IMR-90 (cell line): ENCODE measurements at regions not wholly inside any gene's neighbourhood (a gene's known extent, or its start where the extent isn't known, plus 50 kb on each side); places are given as distances from the start of the nearest gene placed in this dataset.

Experiments used
- ATAC-seq: fragments of 200-7000 bp; cut with Tn5 transposase; 2 replicates; pipeline ENCODE4 v1.9.1; 2020; ENCODE audit warnings: low read depth, mild to moderate bottlenecking, moderate library complexity
- BruUV-seq: library from RNA; stranded (reverse); fragments of 400-500 nt; replicated peaks from 2 replicates; lab custom pipeline; 2021; lab: Mats Ljungman, UMichigan
- CTCF ChIA-PET: fragments of 300-600 bp; formaldehyde crosslinking; extraction: SDS; loops from one replicate; lab custom pipeline; 2021; ENCODE audit warnings: antibody characterized with exemption; lab: Yijun Ruan, JAX
- POLR2A ChIA-PET: fragments of 300-600 bp; sonication (Branson Sonifier 250); formaldehyde crosslinking; loops from one replicate; lab custom pipeline; 2022; ENCODE audit warnings: antibody characterized with exemption; ENCODE audit not compliant: unreplicated experiment; lab: Charles Lee
- DNase-seq: peaks from one replicate; pipeline ENCODE4 v3.0.0; 2013
- H2AFZ ChIP-seq: replicated peaks from 2 replicates; pipeline ENCODE3; 2013; ENCODE audit warnings: low read length, mild to moderate bottlenecking; ENCODE audit not compliant: poor library complexity
- H2AK5ac ChIP-seq: 2 replicates; pipeline ENCODE4 v1.6.1; 2013; ENCODE audit warnings: low read depth, low read length, inconsistent platforms
- H2AK9ac ChIP-seq: replicated peaks from 2 replicates; pipeline ENCODE3; 2013; ENCODE audit warnings: mild to moderate bottlenecking, low read depth, low read length, moderate library complexity; ENCODE audit not compliant: poor library complexity
- H2BK120ac ChIP-seq: 2 replicates; pipeline ENCODE4 v1.6.1; 2013; ENCODE audit warnings: low read depth, low read length, inconsistent platforms
- H2BK15ac ChIP-seq: 3 replicates; pipeline ENCODE4 v1.6.1; 2013; ENCODE audit warnings: low read depth, low read length, inconsistent platforms
- H2BK20ac ChIP-seq: 2 replicates; pipeline ENCODE4 v1.6.1; 2013; ENCODE audit warnings: low read depth, mild to moderate bottlenecking, inconsistent platforms, low read length, moderate library complexity
- H2BK5ac ChIP-seq: 2 replicates; pipeline ENCODE4 v1.6.1; 2013; ENCODE audit warnings: mild to moderate bottlenecking, low read depth, low read length, inconsistent platforms; ENCODE audit not compliant: poor library complexity, severe bottlenecking
- H3K14ac ChIP-seq: replicated peaks from 2 replicates; pipeline ENCODE4 v1.6.1; 2013; ENCODE audit warnings: low read depth, low read length, inconsistent platforms
- H3K18ac ChIP-seq: 2 replicates; pipeline ENCODE4 v1.6.1; 2013; ENCODE audit warnings: low read depth, low read length, control low read depth
- H3K23ac ChIP-seq: 2 replicates; pipeline ENCODE4 v1.6.1; 2013; ENCODE audit warnings: low read depth, low read length, inconsistent platforms
- H3K27ac ChIP-seq: 2 replicates; pipeline ENCODE4 v1.5.1; 2013; ENCODE audit warnings: mild to moderate bottlenecking, control low read depth, low read length; ENCODE audit not compliant: insufficient read depth
- H3K27me3 ChIP-seq: 2 replicates; pipeline ENCODE4 v1.6.1; 2013; ENCODE audit warnings: low read length; ENCODE audit not compliant: control insufficient read depth, insufficient read depth
- H3K36me3 ChIP-seq: 2 replicates; pipeline ENCODE4 v1.6.1; 2013; ENCODE audit warnings: low read length, mixed read lengths; ENCODE audit not compliant: control insufficient read depth, insufficient read depth
- H3K4ac ChIP-seq: 2 replicates; pipeline ENCODE4 v1.6.1; 2013; ENCODE audit warnings: low read depth, low read length, inconsistent platforms
- H3K4me1 ChIP-seq: 2 replicates; pipeline ENCODE4 v1.6.1; 2013; ENCODE audit warnings: low read length, mixed read lengths; ENCODE audit not compliant: control insufficient read depth, insufficient read depth
- H3K4me2 ChIP-seq: 2 replicates; pipeline ENCODE4 v1.6.1; 2013; ENCODE audit warnings: low read depth, mild to moderate bottlenecking, control low read depth, low read length, moderate library complexity
- H3K4me3 ChIP-seq: 2 replicates; pipeline ENCODE4 v1.5.1; 2013; ENCODE audit warnings: low read depth, mild to moderate bottlenecking, control low read depth, low read length, moderate library complexity; ENCODE audit not compliant: insufficient read depth
- H3K56ac ChIP-seq: 2 replicates; pipeline ENCODE4 v1.6.1; 2013; ENCODE audit warnings: low read length, inconsistent platforms; ENCODE audit not compliant: insufficient read depth; ENCODE audit errors: extremely low read depth
- H3K79me1 ChIP-seq, 2 experiments: 2 replicates each; pipeline ENCODE4 v1.6.1; 2013; ENCODE audit warnings: low read length in 2 of 2, inconsistent platforms in 1 of 2, low read depth in 1 of 2
- H3K9ac ChIP-seq: 2 replicates; pipeline ENCODE4 v1.6.1; 2013; ENCODE audit warnings: low read depth, low read length, control low read depth
- H3K9me1 ChIP-seq: 2 replicates; pipeline ENCODE4 v1.6.1; 2013; ENCODE audit warnings: low read length, inconsistent platforms; ENCODE audit not compliant: insufficient read depth
- H3K9me3 ChIP-seq: 2 replicates; pipeline ENCODE4 v1.6.1; 2013; ENCODE audit warnings: low read length; ENCODE audit not compliant: control insufficient read depth, insufficient read depth
- H4K20me1 ChIP-seq: 2 replicates; pipeline ENCODE4 v1.6.1; 2013; ENCODE audit warnings: low read length, inconsistent platforms; ENCODE audit not compliant: insufficient read depth
- H4K5ac ChIP-seq: 2 replicates; pipeline ENCODE4 v1.6.1; 2013; ENCODE audit warnings: mild to moderate bottlenecking, low read depth, low read length, control low read depth
- H4K8ac ChIP-seq, 2 experiments: 2 replicates each; pipeline ENCODE4 v1.6.1; 2013; ENCODE audit warnings: low read depth in 2 of 2, low read length in 2 of 2, control low read depth in 1 of 2, inconsistent platforms in 1 of 2
- H4K91ac ChIP-seq: 2 replicates; pipeline ENCODE4 v1.6.1; 2013; ENCODE audit warnings: low read depth, low read length, inconsistent platforms; ENCODE audit not compliant: insufficient read depth
- CEBPB ChIP-seq: IDR thresholded peaks from 2 replicates; pipeline ENCODE4 v1.6.1; 2012; ENCODE audit warnings: low read depth, low read length, improper control_type of control experiment
- CHD1 ChIP-seq: IDR thresholded peaks from 2 replicates; pipeline ENCODE4 v1.6.1; 2012; ENCODE audit warnings: low read depth, low read length, improper control_type of control experiment
- FOS ChIP-seq: fragments of 150-350 bp; IDR thresholded peaks from 2 replicates; pipeline ENCODE4 v1.6.1; 2016; ENCODE audit warnings: low read depth, low read length
- MXI1 ChIP-seq: IDR thresholded peaks from 2 replicates; pipeline ENCODE4 v1.6.1; 2012; ENCODE audit warnings: low read depth, mild to moderate bottlenecking, low read length, moderate library complexity, borderline replicate concordance
- RFX5 ChIP-seq: IDR thresholded peaks from 2 replicates; pipeline ENCODE4 v1.8.0; 2012; ENCODE audit warnings: low read depth, mild to moderate bottlenecking, low read length, moderate library complexity
- WGBS, 2 experiments: methylation state at CpG; one replicate each; pipeline versions ENCODE4 v1.1.5 to v1.1.7; 2013; ENCODE audit warnings: missing lambda C conversion rate in 2 of 2; ENCODE audit not compliant: insufficient read length in 1 of 2; ENCODE audit errors: extremely low coverage in 2 of 2; 5-methylcytosine and 5-hydroxymethylcytosine counted together
- dilution Hi-C: fragments of 300-500 bp; cut with HindIII; formaldehyde crosslinking; loops from one replicate; pipeline ENCODE4 v1.14.3; 2018; ENCODE audit warnings: low sequenced_read_pairs; ENCODE audit not compliant: unreplicated experiment
- in situ Hi-C: fragments of 300-500 bp; cut with MboI; formaldehyde crosslinking; loops from 3 replicates; pipeline ENCODE4 v1.14.3; 2019; ENCODE audit warnings: low sequenced_read_pairs, inconsistent platforms, mixed read lengths
- intact Hi-C: fragments of 100-400 bp; cut with micrococcal nuclease; formaldehyde crosslinking; loops from 2 replicates; pipeline ENCODE4 v1.10.0; 2022
- TF ChIP-seq, protein P1 (sequence below): fragments of 150-350 bp; IDR thresholded peaks from 2 replicates; pipeline ENCODE4 v1.6.1; 2016; ENCODE audit warnings: low read depth, mild to moderate bottlenecking, low read length, moderate library complexity, borderline replicate concordance
- TF ChIP-seq, protein P2 (sequence below): conservative IDR thresholded peaks from 2 replicates; pipeline ENCODE4 v1.5.1; 2012; ENCODE audit warnings: mild to moderate bottlenecking, low read depth, low read length, improper control_type of control experiment

DNA sequence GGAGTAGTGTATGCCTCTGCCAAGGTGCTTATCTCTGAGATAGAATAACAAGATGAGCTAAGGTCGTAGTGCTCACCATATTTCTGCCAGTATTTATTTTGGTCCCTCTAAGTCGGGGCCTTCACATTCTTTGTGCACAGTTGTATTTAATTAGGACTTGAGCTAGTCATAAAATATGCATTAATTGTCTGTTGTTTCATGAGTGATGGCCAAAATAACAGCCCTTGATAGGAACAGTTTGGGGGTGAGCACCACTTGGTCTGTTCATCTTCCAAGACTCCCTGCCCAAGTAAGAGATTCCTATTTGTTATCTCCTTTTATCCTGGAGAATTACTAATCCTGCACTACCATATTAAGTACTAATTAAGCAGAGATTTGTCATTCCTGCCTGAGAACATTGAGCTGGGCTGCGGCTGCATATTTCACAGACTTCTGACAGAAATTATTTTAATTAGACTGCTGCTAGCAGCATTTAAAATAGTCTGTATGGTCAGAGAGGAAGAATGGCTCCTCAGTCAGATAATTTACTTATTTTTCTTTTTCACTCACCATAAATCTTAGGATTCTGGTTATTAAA, 435.1 kb downstream of the MTX2 start:
- dilution Hi-C loops: no loop called here
- H3K9ac ChIP-seq: no peak overlapping the region
- no TSS peak for BruUV-seq
- H2BK20ac ChIP-seq: no peak overlapping the region
- H3K79me1 ChIP-seq: no peaks in the 10 kb centered on the region
- H2AK5ac ChIP-seq: no peak overlapping the region
- no peak for DNase-seq
- H3K36me3 ChIP-seq: no peaks in the 10 kb centered on the region
- H3K18ac ChIP-seq: no peak overlapping the region
- H3K27ac ChIP-seq: no peak overlapping the region
- no peak overlapping the region for H4K5ac ChIP-seq
- H3K4me3 ChIP-seq: no peak overlapping the region
- H4K8ac ChIP-seq: no peak overlapping the region
- no peaks in the 10 kb centered on the region for H3K9me1 ChIP-seq
- no peak overlapping the region for H3K23ac ChIP-seq
- no peak overlapping the region for H4K91ac ChIP-seq
- H3K14ac ChIP-seq: no peak overlapping the region
- no peak overlapping the region for H3K4ac ChIP-seq
- H2BK5ac ChIP-seq: no peak overlapping the region
- no peak overlapping the region for H3K4me2 ChIP-seq
- TF ChIP-seq CHD1 (no peak), RFX5 (no peak), MXI1 (no peak), CEBPB (no peak), FOS (no peak)
- TF ChIP-seq, protein P1, sequence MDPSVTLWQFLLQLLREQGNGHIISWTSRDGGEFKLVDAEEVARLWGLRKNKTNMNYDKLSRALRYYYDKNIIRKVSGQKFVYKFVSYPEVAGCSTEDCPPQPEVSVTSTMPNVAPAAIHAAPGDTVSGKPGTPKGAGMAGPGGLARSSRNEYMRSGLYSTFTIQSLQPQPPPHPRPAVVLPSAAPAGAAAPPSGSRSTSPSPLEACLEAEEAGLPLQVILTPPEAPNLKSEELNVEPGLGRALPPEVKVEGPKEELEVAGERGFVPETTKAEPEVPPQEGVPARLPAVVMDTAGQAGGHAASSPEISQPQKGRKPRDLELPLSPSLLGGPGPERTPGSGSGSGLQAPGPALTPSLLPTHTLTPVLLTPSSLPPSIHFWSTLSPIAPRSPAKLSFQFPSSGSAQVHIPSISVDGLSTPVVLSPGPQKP: no peak
- TF ChIP-seq, protein P2, sequence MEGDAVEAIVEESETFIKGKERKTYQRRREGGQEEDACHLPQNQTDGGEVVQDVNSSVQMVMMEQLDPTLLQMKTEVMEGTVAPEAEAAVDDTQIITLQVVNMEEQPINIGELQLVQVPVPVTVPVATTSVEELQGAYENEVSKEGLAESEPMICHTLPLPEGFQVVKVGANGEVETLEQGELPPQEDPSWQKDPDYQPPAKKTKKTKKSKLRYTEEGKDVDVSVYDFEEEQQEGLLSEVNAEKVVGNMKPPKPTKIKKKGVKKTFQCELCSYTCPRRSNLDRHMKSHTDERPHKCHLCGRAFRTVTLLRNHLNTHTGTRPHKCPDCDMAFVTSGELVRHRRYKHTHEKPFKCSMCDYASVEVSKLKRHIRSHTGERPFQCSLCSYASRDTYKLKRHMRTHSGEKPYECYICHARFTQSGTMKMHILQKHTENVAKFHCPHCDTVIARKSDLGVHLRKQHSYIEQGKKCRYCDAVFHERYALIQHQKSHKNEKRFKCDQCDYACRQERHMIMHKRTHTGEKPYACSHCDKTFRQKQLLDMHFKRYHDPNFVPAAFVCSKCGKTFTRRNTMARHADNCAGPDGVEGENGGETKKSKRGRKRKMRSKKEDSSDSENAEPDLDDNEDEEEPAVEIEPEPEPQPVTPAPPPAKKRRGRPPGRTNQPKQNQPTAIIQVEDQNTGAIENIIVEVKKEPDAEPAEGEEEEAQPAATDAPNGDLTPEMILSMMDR: no peak
- POLR2A ChIA-PET: no interaction called here
- no peaks in the 10 kb centered on the region for H4K20me1 ChIP-seq
- no peaks in the 10 kb centered on the region for H3K9me3 ChIP-seq
- no peak overlapping the region for H3K56ac ChIP-seq
- H2AFZ ChIP-seq: no peak overlapping the region
- ATAC-seq: no peak
- intact Hi-C loops: loop anchor here (5.0 kb wide), 1 partner anchor 1492 kb away; no protein-coding TSS in a partner anchor
- no peak overlapping the region for H2BK15ac ChIP-seq
- no peaks in the 10 kb centered on the region; the same call in none of the 2 replicates for H3K27me3 ChIP-seq
- WGBS, 2 experiments: no CpG with 5 or more reads among the region's 3 CpGs
- CTCF ChIA-PET: no interaction called here
- H2BK120ac ChIP-seq: no peak overlapping the region
- no peak overlapping the region for H2AK9ac ChIP-seq
- in situ Hi-C loops: no loop called here
- no peaks in the 10 kb centered on the region for H3K4me1 ChIP-seq
